Left lobe of liver (tissue), 2 donors: ENCODE measurements at regions not wholly inside any gene's neighbourhood (a gene's known extent, or its start where the extent isn't known, plus 50 kb on each side); places are given as distances from the start of the nearest gene placed in this dataset.
"Not testable (repeated sequence)": the region's sequence is repeated elsewhere in the genome, so short reads cannot be mapped to it uniquely, and the experiment has no call there.

ENCODE experiments used
- ATAC-seq: fragments of 200-7000 bp; cut with Tn5 transposase; one replicate; pipeline ENCODE4 v1.9.1; 2020; ENCODE audit warnings: mild to moderate bottlenecking, moderate library complexity
- DNase-seq: peaks from one replicate; pipeline ENCODE4 v3.0.0-alpha.2; 2020; ENCODE audit warnings: low spot score
- donor health status: DM: no; HTN: no; CAD: no; lungs with moderate emphysema.
- donor health status: DM: no; HTN: yes; CAD: no.

GRCh38 chr1:229118477-229119061 is 152.3 kb upstream of the RAB4A start:
- DNase-seq (no peak), ATAC-seq (no peak)

GRCh38 chr1:229119161-229119560 is 151.8 kb upstream of the RAB4A start:
- DNase-seq = no peak
- ATAC-seq = no peak

GRCh38 chr1:229119876-229120275 is 151.0 kb upstream of the RAB4A start:
- no peak for ATAC-seq
- no peak for DNase-seq

DNA sequence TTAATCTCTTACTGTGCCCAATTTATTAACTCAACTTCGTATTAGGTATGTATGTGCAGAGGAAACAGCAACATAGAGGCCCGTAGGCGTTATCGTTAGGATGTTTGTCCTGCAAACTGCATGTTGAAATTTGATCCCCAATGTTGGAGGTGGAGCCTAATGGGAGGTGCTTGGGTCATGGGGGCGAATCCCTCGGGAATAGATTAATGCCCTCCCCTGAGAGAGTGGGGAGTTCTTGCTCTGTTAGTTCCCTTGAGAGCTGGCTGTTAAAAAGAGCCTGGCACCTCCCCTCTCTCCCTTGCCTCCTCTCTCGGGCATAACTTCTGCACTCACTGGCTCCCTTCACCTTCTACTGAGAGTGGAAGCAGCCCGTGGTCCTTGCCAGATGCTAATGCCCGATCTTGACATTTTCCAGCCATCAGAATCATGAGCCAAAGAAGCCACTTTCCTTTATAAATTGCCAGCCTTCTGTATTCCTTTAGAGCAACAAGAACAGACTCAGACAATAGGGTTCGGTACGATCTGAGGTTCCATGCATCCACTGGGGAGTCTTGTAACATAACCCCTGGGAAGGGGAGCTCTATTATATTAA is 149.0 kb upstream of the RAB4A start:
- peak; percentile 74 for DNase-seq
- ATAC-seq = peak; percentile 66

DNA sequence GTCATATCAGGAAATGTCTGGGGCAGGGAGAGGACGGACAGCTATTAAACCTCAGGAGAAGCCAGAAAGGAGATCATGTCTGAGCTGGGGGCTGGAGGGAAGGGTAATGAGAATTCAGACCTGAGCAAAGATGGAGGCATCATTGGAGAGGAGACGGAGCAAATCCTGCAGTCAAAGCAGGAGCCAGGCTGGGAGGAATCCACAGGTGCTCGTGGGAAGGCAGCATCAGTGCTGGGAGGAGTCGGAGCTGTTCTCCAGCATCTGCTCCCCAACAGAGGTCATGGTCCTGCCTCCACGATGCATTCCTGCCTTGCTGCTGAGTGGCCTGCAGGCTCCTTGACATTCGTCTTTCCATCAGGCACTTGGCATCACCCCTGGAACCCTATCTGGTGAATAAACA is 148.3 kb upstream of the RAB4A start:
- ATAC-seq = no peak
- DNase-seq = no peak

DNA sequence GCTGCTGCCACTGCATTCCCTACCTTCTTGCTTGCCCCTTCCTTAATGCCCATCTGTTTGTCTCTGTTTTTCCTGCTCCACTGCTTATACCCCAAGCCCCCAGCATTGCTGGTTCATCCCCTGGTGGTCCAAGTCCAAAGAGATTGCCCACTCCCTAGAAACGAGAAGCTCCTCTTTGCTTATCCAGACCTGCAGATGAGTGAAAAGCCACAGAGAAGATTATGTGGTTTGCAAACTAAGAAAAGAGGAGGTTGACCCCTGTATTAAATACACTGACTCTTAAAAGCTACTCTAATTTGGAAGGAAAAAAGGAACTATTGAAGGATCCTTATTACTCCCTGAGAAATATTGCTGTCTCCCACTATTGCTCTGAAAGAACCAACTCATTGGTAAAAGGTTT is 146.8 kb upstream of the RAB4A start:
- no peak for DNase-seq
- no peak for ATAC-seq

DNA sequence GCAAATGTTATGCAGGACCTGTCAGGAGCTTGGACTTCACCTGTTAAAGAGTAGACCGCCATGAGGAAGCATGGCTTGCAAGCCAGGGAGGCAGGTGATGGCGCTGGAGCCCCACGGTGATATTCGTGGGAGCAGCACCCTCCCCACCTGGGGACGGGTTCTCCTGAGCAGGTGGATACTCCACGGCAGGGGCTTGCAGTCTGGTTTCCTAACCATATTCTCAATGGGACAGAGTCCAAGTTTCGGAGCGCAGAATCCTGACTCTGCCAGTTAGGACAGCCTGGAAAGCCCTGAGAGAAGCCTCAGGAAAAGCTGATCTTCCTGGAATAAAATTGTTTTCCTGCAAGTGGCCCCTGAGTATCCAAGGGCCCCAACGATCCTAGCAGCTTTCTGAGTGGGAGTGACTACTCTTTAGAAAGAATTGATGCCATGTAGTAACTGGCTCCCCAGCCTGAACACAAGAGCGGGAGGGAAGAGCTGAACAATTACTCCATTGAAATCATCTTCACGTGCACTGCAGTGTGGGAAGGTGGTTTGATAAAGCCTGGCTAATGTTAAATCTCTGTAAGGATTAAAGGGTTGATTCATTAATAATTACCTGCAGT is 146.3 kb upstream of the RAB4A start:
- DNase-seq = peak; percentile 85
- ATAC-seq = peak; percentile 69

GRCh38 chr1:229127301-229127700 is 143.6 kb upstream of the RAB4A start:
- DNase-seq (no peak), ATAC-seq (no peak)

DNA sequence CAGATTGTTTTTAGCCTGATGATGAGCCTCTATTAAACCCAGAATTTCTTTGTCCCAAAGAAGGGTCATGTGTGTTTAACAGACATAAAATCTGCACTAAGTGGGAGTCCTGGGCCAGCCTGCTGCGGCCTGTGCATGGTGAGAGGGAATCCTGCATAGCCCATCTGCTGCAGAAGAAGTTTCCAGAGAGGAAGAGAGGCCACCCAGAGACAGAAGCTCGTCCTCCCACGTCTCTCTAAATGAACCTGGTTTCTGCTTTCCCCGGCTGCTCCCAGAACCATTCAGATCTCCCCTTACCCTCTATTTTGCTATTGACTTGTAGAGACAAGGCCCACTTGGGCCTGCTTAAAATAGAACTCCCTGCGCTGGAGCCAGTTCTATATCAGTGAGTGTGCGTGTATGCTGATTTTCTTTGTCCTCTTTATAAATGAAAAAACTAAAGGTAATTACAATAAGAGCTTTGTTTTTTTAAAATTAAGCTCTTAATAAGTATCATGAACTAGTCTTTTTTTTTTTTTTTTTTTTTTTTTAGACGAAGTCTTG is 142.8 kb upstream of the RAB4A start:
- DNase-seq (no peak), ATAC-seq (no peak)

GRCh38 chr1:229129301-229130027 is 141.4 kb upstream of the RAB4A start:
- ATAC-seq (no peak), DNase-seq (no peak)

DNA sequence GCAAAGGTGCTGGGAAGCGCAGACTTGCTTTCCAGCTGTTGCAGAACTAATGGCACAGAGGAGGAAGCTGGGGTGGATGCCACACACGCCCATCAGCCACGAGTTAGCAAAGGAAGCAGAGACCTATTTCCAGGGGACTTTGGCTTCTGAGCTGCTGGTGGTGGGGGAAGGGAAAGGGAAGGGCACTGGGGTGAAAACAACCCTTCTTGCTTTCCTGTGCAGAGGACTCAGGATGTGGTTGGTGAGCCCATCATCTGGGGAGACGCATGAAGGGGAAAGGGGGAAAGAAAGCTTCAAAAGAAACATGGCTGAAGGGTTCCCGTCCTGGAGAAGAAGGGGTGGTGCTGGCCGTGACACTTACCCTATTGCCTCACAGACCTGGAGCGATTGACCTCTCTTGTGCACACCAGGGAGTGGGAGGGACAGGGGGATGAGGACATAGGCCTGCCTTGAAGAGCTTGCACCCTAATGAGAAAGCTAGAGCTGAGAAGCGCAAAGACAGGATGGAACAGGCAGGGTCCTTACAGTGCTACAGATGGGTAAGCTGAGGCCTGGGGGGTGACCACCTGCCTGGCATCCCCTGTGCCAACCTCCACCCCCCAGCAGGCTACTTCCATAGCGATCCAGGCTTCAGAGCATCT is 140.8 kb upstream of the RAB4A start:
- peak; percentile 83 for ATAC-seq
- peak; percentile 86 for DNase-seq

DNA sequence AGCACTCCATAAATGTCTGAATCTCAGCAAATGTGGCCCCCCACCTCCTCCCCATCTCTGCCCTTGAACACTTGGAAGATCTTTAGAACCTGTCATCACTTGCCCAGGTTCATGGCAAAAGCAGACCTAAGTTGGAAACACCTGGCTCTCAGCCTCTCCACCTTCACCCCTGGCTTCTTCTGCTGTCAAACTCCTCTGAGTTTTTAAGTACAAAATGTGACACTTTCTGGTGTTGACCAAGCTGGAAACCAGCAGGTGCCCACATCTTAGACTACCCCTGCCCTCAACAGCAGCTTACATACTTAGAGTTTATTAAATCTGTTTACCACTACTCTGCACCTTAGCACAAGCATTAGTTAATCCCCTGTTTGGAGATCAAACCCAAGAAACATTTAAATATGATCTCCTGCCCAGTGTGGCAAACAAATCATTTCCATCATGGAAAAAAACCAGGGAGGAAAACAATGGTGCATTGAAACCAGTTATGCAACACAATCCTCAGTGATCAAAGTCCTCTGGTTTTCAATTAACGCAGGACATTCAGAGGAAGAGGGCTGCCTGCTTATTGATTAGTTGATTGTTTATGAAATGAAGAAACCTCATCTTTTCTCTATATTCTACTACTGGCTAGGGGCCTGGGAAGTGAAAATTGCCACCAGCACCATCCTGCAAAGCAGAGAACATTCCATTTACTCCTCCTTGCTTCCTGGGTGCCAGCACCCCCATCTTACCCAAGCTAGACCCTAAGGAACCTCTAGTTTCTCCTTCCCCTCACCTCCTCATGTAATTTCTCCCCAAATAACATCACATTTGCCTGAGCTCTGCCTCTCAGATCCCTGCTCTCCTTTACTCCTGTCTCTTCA is 139.4 kb upstream of the RAB4A start:
- ATAC-seq (peak; percentile 56), DNase-seq (no peak)

- ATAC-seq = no peak
Observed at GRCh38 chr1:229132106-229132443, 138.8 kb upstream of the RAB4A start.

GRCh38 chr1:229132706-229133105 is 138.2 kb upstream of the RAB4A start:
- no peak for ATAC-seq

More at GRCh38 chr1:229132106-229132443, 138.8 kb upstream of the RAB4A start:
- DNase-seq = no peak

GRCh38 chr1:229133151-229133550 is 137.8 kb upstream of the RAB4A start:
- DNase-seq (no peak), ATAC-seq (no peak)

More at GRCh38 chr1:229132706-229133105, 138.2 kb upstream of the RAB4A start:
- no peak for DNase-seq

DNA sequence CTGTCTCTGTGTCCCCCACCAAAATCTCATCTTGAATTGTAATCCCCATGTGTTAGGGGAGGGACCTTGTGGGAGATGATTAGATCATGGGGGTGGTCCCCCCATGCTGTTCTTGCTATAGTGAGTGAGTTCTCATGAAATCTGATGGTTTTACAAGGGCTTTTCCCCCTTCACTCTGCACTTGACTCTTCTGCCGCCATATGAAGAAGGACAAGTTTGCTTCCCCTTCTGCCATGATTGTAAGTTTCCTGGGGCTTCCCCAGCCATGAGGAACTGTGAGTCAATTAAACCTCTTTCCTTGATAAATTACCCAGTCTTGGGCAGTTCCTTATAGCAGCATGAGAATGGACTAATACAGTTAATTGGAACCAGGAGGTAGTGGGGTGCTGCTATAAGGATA is 137.1 kb upstream of the RAB4A start:
- no peak for ATAC-seq
- DNase-seq = no peak

- DNase-seq, ATAC-seq: not testable (repeated sequence)
Observed at GRCh38 chr1:229134381-229135217, 136.3 kb upstream of the RAB4A start.

GRCh38 chr1:229135773-229136172 is 135.1 kb upstream of the RAB4A start:
- no peak for ATAC-seq

DNA sequence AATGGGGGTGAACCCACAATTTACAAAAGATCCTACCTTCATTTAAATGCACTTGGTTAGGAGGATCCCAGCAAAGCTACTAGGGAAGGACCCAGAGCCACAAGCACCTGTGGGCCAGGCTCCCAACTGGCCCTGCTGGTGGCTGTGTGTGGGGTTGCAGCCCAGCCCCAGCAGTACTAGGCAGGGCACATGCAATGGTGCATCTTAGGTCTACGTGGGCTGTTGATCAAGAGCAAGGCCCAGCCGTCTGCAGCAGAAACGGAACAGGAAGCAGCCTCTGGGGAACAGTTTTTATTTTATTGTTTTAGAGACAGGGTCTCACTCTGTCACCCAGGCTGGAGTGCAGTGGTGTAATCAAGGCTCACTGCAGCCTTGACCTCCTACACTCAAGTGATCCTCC is 134.1 kb upstream of the RAB4A start:
- DNase-seq (no peak), ATAC-seq (no peak)

More at GRCh38 chr1:229135773-229136172, 135.1 kb upstream of the RAB4A start:
- no peak for DNase-seq
